ENCODE measurements at regions not wholly inside any gene's neighbourhood (a gene's known extent, or its start where the extent isn't known, plus 50 kb on each side); places are given as distances from the start of the nearest gene placed in this dataset.

DNA sequence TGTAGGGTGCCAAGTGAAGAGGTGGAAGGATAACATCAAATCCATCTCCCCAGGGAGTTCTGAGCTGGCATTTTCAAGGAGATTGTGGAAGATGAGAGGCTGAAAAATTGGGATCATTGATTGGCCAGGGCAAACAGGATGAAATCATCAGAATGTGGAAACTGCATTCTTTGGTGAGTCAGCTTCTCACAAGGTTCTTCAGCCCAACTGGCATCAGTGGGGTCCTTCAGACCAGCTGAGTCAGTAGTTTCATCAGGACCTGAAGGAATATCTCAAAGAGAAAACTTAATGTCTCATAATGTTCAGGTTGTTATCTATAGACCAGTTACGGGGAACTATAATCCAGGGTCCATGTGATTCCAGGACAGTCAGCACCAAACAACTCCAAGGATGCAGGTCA, 195.8 kb downstream of the HAO1 start:
- H3K4me3 ChIP-seq (ENCODE audit: low read length, poor library complexity, severe bottlenecking): no peak overlapping the region
- H3K27me3 ChIP-seq (ENCODE audit: insufficient read depth, low read length, poor library complexity, severe bottlenecking): no peaks in the 10 kb centered on the region
- no peak overlapping the region for H2AFZ ChIP-seq (ENCODE audit: low read length)
- no peaks in the 10 kb centered on the region for H3F3A ChIP-seq (ENCODE audit: low read depth)
- TF ChIP-seq, protein P1, sequence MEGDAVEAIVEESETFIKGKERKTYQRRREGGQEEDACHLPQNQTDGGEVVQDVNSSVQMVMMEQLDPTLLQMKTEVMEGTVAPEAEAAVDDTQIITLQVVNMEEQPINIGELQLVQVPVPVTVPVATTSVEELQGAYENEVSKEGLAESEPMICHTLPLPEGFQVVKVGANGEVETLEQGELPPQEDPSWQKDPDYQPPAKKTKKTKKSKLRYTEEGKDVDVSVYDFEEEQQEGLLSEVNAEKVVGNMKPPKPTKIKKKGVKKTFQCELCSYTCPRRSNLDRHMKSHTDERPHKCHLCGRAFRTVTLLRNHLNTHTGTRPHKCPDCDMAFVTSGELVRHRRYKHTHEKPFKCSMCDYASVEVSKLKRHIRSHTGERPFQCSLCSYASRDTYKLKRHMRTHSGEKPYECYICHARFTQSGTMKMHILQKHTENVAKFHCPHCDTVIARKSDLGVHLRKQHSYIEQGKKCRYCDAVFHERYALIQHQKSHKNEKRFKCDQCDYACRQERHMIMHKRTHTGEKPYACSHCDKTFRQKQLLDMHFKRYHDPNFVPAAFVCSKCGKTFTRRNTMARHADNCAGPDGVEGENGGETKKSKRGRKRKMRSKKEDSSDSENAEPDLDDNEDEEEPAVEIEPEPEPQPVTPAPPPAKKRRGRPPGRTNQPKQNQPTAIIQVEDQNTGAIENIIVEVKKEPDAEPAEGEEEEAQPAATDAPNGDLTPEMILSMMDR (conservative IDR thresholded peaks at IDR 0.05; ENCODE audit: low read length): no peak
- H3K9ac ChIP-seq (ENCODE audit: low read depth, low read length, poor library complexity, severe bottlenecking): no peak overlapping the region
- H3K4me2 ChIP-seq (ENCODE audit: low read depth, low read length, poor library complexity, severe bottlenecking): no peak overlapping the region
- H3K9me2 ChIP-seq (replicated peaks; ENCODE audit: low read depth, low read length): no peaks in the 10 kb centered on the region
- no peaks in the 10 kb centered on the region for H4K20me1 ChIP-seq (ENCODE audit: insufficient read depth, low read length, poor library complexity, severe bottlenecking)
- H3K9me3 ChIP-seq (ENCODE audit: insufficient read depth, low read depth, low read length): no peaks in the 10 kb centered on the region
- no peaks in the 10 kb centered on the region for H3K36me3 ChIP-seq (ENCODE audit: insufficient read depth, low read length)
- no peaks in the 10 kb centered on the region for H3K4me1 ChIP-seq (ENCODE audit: insufficient read depth, low read length, poor library complexity, severe bottlenecking)
- H3K79me2 ChIP-seq (ENCODE audit: insufficient read depth, low read length): no peaks in the 10 kb centered on the region

- no peak overlapping the region for H2AFZ ChIP-seq (ENCODE audit: low read length)
- H3K36me3 ChIP-seq (ENCODE audit: insufficient read depth, low read length): no peaks in the 10 kb centered on the region
- no peak overlapping the region for H3K4me2 ChIP-seq (ENCODE audit: low read depth, low read length, poor library complexity, severe bottlenecking)
- no peak overlapping the region for H3K4me3 ChIP-seq (ENCODE audit: low read length, poor library complexity, severe bottlenecking)
- no peaks in the 10 kb centered on the region for H3K79me2 ChIP-seq (ENCODE audit: insufficient read depth, low read length)
- no peak overlapping the region for H3K9ac ChIP-seq (ENCODE audit: low read depth, low read length, poor library complexity, severe bottlenecking)
- no peak for TF ChIP-seq EZH2phosphoT487 (IDR thresholded peaks at IDR 0.05; ENCODE audit: borderline replicate concordance)
- TF ChIP-seq, protein P1 (conservative IDR thresholded peaks at IDR 0.05; ENCODE audit: low read length): no peak
- H3F3A ChIP-seq (ENCODE audit: low read depth): no peaks in the 10 kb centered on the region
- no peaks in the 10 kb centered on the region for H3K9me2 ChIP-seq (replicated peaks; ENCODE audit: low read depth, low read length)
- H4K20me1 ChIP-seq (ENCODE audit: insufficient read depth, low read length, poor library complexity, severe bottlenecking): no peaks in the 10 kb centered on the region
- no peaks in the 10 kb centered on the region for H3K4me1 ChIP-seq (ENCODE audit: insufficient read depth, low read length, poor library complexity, severe bottlenecking)
- H3K27me3 ChIP-seq (ENCODE audit: insufficient read depth, low read length, poor library complexity, severe bottlenecking): no peaks in the 10 kb centered on the region
- H3K9me3 ChIP-seq (ENCODE audit: insufficient read depth, low read depth, low read length): no peaks in the 10 kb centered on the region
Measured at GRCh38 chr20:7748624-7749023, 191.6 kb downstream of the HAO1 start.

- H3K9ac ChIP-seq (ENCODE audit: low read depth, low read length, poor library complexity, severe bottlenecking): no peak overlapping the region
- no peaks in the 10 kb centered on the region for H3K4me1 ChIP-seq (ENCODE audit: insufficient read depth, low read length, poor library complexity, severe bottlenecking)
- no peaks in the 10 kb centered on the region for H3K9me2 ChIP-seq (replicated peaks; ENCODE audit: low read depth, low read length)
- no peaks in the 10 kb centered on the region for H3F3A ChIP-seq (ENCODE audit: low read depth)
- H3K36me3 ChIP-seq (ENCODE audit: insufficient read depth, low read length): no peaks in the 10 kb centered on the region
- H3K4me2 ChIP-seq (ENCODE audit: low read depth, low read length, poor library complexity, severe bottlenecking): no peak overlapping the region
- H3K9me3 ChIP-seq (ENCODE audit: insufficient read depth, low read depth, low read length): no peaks in the 10 kb centered on the region
- TF ChIP-seq, protein P1 (conservative IDR thresholded peaks at IDR 0.05; ENCODE audit: low read length): no peak
- no peak for TF ChIP-seq EZH2phosphoT487 (IDR thresholded peaks at IDR 0.05; ENCODE audit: borderline replicate concordance)
- H3K27me3 ChIP-seq (ENCODE audit: insufficient read depth, low read length, poor library complexity, severe bottlenecking): no peaks in the 10 kb centered on the region
- H3K79me2 ChIP-seq (ENCODE audit: insufficient read depth, low read length): no peaks in the 10 kb centered on the region
- no peak overlapping the region for H3K4me3 ChIP-seq (ENCODE audit: low read length, poor library complexity, severe bottlenecking)
- no peaks in the 10 kb centered on the region for H4K20me1 ChIP-seq (ENCODE audit: insufficient read depth, low read length, poor library complexity, severe bottlenecking)
- H2AFZ ChIP-seq (ENCODE audit: low read length): no peak overlapping the region
Measured at GRCh38 chr20:7754102-7754501, 186.2 kb downstream of the HAO1 start.
